Loucy (cell line): ENCODE measurements at regions not wholly inside any gene's neighbourhood (a gene's known extent, or its start where the extent isn't known, plus 50 kb on each side); places are given as distances from the start of the nearest gene placed in this dataset.

ENCODE experiments used
- H2AFZ ChIP-seq: fragments of 200-600 bp; sonication (generic); 2 replicates; pipeline ENCODE4 v1.6.0; 2016; ENCODE audit warnings: antibody characterized with exemption, mild to moderate bottlenecking, low read length, moderate library complexity
- H3F3A ChIP-seq: fragments of 200-600 bp; 2 replicates; pipeline ENCODE4 v1.6.0; 2016; ENCODE audit warnings: antibody characterized with exemption, low read depth, mild to moderate bottlenecking
- H3K27me3 ChIP-seq: fragments of 200-600 bp; sonication (generic); 2 replicates; pipeline ENCODE4 v1.6.1; 2014; ENCODE audit warnings: low read length, mild to moderate bottlenecking; ENCODE audit not compliant: insufficient read depth, poor library complexity, severe bottlenecking
- H3K36me3 ChIP-seq: fragments of 200-600 bp; sonication (generic); 2 replicates; pipeline ENCODE4 v1.6.1; 2016; ENCODE audit warnings: low read length; ENCODE audit not compliant: insufficient read depth
- H3K4me1 ChIP-seq: fragments of 200-600 bp; sonication (generic); 2 replicates; pipeline ENCODE4 v1.5.1; 2014; ENCODE audit warnings: low read length, mild to moderate bottlenecking; ENCODE audit not compliant: insufficient read depth, poor library complexity, severe bottlenecking
- H3K4me2 ChIP-seq: fragments of 200-600 bp; sonication (generic); 2 replicates; pipeline ENCODE4 v1.6.0; 2014; ENCODE audit warnings: antibody characterized with exemption, low read length, low read depth, mild to moderate bottlenecking; ENCODE audit not compliant: poor library complexity, severe bottlenecking
- H3K4me3 ChIP-seq: fragments of 200-600 bp; sonication (generic); 2 replicates; pipeline ENCODE4 v1.5.1; 2014; ENCODE audit warnings: low read length, mild to moderate bottlenecking, mixed read lengths; ENCODE audit not compliant: poor library complexity, severe bottlenecking
- H3K79me2 ChIP-seq: fragments of 200-600 bp; sonication (generic); 2 replicates; pipeline ENCODE4 v1.6.1; 2014; ENCODE audit warnings: low read length; ENCODE audit not compliant: insufficient read depth
- H3K9ac ChIP-seq: fragments of 200-600 bp; sonication (generic); 2 replicates; pipeline ENCODE4 v1.6.0; 2014; ENCODE audit warnings: mild to moderate bottlenecking, low read depth, low read length, moderate library complexity; ENCODE audit not compliant: poor library complexity, severe bottlenecking
- H3K9me2 ChIP-seq: fragments of 200-600 bp; sonication (generic); replicated peaks from 2 replicates; pipeline ENCODE4 v1.6.1; 2016; ENCODE audit warnings: low read depth, low read length, mixed read lengths
- H3K9me3 ChIP-seq: fragments of 200-600 bp; sonication (generic); 2 replicates; pipeline ENCODE4 v1.6.1; 2014; ENCODE audit warnings: mild to moderate bottlenecking, antibody characterized with exemption, low read length, low read depth; ENCODE audit not compliant: insufficient read depth
- H4K20me1 ChIP-seq: fragments of 200-600 bp; sonication (generic); 2 replicates; pipeline ENCODE4 v1.6.0; 2014; ENCODE audit warnings: antibody characterized with exemption, low read length, mild to moderate bottlenecking; ENCODE audit not compliant: insufficient read depth, poor library complexity, severe bottlenecking
- CTCF ChIP-seq: fragments of 200-600 bp; sonication (generic); conservative IDR thresholded peaks from 2 replicates; pipeline ENCODE4 v1.5.1; 2014; ENCODE audit warnings: mild to moderate bottlenecking, antibody characterized with exemption, low read length
- EZH2phosphoT487 ChIP-seq: fragments of 200-600 bp; IDR thresholded peaks from 2 replicates; pipeline ENCODE4 v1.6.1; 2018; ENCODE audit warnings: antibody characterized with exemption, mild to moderate bottlenecking, moderate library complexity, borderline replicate concordance

- Histone ChIP-seq H3K9me2 (no peaks in the 10 kb centered on the region), H2AFZ (no peak overlapping the region), H3K27me3 (no peaks in the 10 kb centered on the region), H3K9me3 (no peaks in the 10 kb centered on the region), H3K36me3 (no peaks in the 10 kb centered on the region), H3K9ac (no peak overlapping the region), H3F3A (no peaks in the 10 kb centered on the region), H3K4me3 (no peak overlapping the region), H3K4me1 (no peaks in the 10 kb centered on the region), H3K79me2 (no peaks in the 10 kb centered on the region), H3K4me2 (no peak overlapping the region), H4K20me1 (no peaks in the 10 kb centered on the region)
- TF ChIP-seq CTCF (no peak), EZH2phosphoT487 (no peak)
These were observed 59.0 kb downstream of the ING2 start for GRCh38 chr4:183563874-183564273.

GRCh38 chr4:183571350-183571941 is 66.6 kb downstream of the ING2 start:
- no peak for TF ChIP-seq CTCF
- no peak for TF ChIP-seq EZH2phosphoT487
- Histone ChIP-seq H3K9me2 (no peaks in the 10 kb centered on the region), H3K4me2 (no peak overlapping the region), H3F3A (no peaks in the 10 kb centered on the region), H3K79me2 (no peaks in the 10 kb centered on the region), H3K36me3 (no peaks in the 10 kb centered on the region), H2AFZ (no peak overlapping the region), H3K9ac (no peak overlapping the region), H3K4me3 (no peak overlapping the region), H3K27me3 (no peaks in the 10 kb centered on the region), H4K20me1 (no peaks in the 10 kb centered on the region), H3K4me1 (no peaks in the 10 kb centered on the region), H3K9me3 (no peaks in the 10 kb centered on the region)

- H3K9me3 ChIP-seq = peaks cover 6% of the 10 kb centered on the region; the same call in 1 of the 2 replicates
- no peaks in the 10 kb centered on the region for H3K36me3 ChIP-seq
- H3K9me2 ChIP-seq = no peaks in the 10 kb centered on the region
- no peaks in the 10 kb centered on the region for H3K4me1 ChIP-seq
- no peak overlapping the region for H2AFZ ChIP-seq
- H3K4me2 ChIP-seq = no peak overlapping the region
- TF ChIP-seq EZH2phosphoT487 = no peak
- TF ChIP-seq CTCF = no peak
- no peaks in the 10 kb centered on the region for H3K79me2 ChIP-seq
- no peak overlapping the region for H3K9ac ChIP-seq
- H3K4me3 ChIP-seq = no peak overlapping the region
- no peaks in the 10 kb centered on the region for H4K20me1 ChIP-seq
- H3K27me3 ChIP-seq = no peaks in the 10 kb centered on the region
- H3F3A ChIP-seq = no peaks in the 10 kb centered on the region
These were observed 72.0 kb downstream of the ING2 start for GRCh38 chr4:183576701-183577404.
